A673 (cell line): ENCODE measurements at regions not wholly inside any gene's neighbourhood (a gene's known extent, or its start where the extent isn't known, plus 50 kb on each side); places are given as distances from the start of the nearest gene placed in this dataset.

ENCODE experiments used
- BruUV-seq: library from RNA; stranded (reverse); fragments of 400-500 nt; replicated peaks from 2 replicates; lab custom pipeline; 2021; lab: Mats Ljungman, UMichigan
- CTCF ChIA-PET: fragments of 300-600 bp; sonication (Branson Sonifier 250); formaldehyde crosslinking; loops from one replicate; lab custom pipeline; 2022; ENCODE audit warnings: antibody characterized with exemption; lab: Charles Lee
- POLR2A ChIA-PET: fragments of 300-600 bp; sonication (Branson Sonifier 250); formaldehyde crosslinking; loops from one replicate; lab custom pipeline; 2022; ENCODE audit warnings: antibody characterized with exemption; ENCODE audit not compliant: low non-redundant PET; lab: Charles Lee
- DNase-seq: peaks from one replicate; pipeline ENCODE4 v3.0.0-alpha.2; 2015; ENCODE audit warnings: low spot score
- H3K27ac ChIP-seq: fragments of 200-600 bp; sonication (generic); 2 replicates; pipeline ENCODE4 v1.5.1; 2016; ENCODE audit warnings: mixed run types, low read depth, mild to moderate bottlenecking, mixed read lengths, antibody characterized with exemption, low read length; ENCODE audit not compliant: poor library complexity, severe bottlenecking
- H3K27me3 ChIP-seq: fragments of 200-600 bp; sonication (generic); replicated peaks from 2 replicates; pipeline ENCODE4 v1.6.1; 2017; ENCODE audit warnings: mixed run types, low read depth, mild to moderate bottlenecking, mixed read lengths, antibody characterized with exemption, low read length; ENCODE audit not compliant: insufficient read depth, poor library complexity
- H3K36me3 ChIP-seq: fragments of 200-600 bp; sonication (generic); 2 replicates; pipeline ENCODE4 v1.6.1; 2016; ENCODE audit warnings: mixed run types, mild to moderate bottlenecking, mixed read lengths, antibody characterized with exemption, low read length; ENCODE audit not compliant: insufficient read depth, poor library complexity, severe bottlenecking
- H3K4me1 ChIP-seq: fragments of 200-600 bp; sonication (generic); 2 replicates; pipeline ENCODE4 v1.6.1; 2017; ENCODE audit warnings: mixed run types, mild to moderate bottlenecking, mixed read lengths, antibody characterized with exemption, low read length; ENCODE audit not compliant: insufficient read depth, poor library complexity, severe bottlenecking
- H3K4me3 ChIP-seq: fragments of 200-600 bp; sonication (generic); 2 replicates; pipeline ENCODE4 v1.5.1; 2016; ENCODE audit warnings: low read depth, mixed run types, mild to moderate bottlenecking, mixed read lengths, low read length; ENCODE audit not compliant: poor library complexity, severe bottlenecking
- H3K9me3 ChIP-seq: fragments of 200-600 bp; sonication (generic); 2 replicates; pipeline ENCODE4 v1.6.1; 2016; ENCODE audit warnings: mixed run types, low read depth, mild to moderate bottlenecking, mixed read lengths, antibody characterized with exemption, low read length; ENCODE audit not compliant: poor library complexity, severe bottlenecking
- CTCF ChIP-seq: fragments of 300-800, 200-600 bp; sonication (generic); conservative IDR thresholded peaks from 2 replicates; pipeline ENCODE4 v1.5.1; 2017; ENCODE audit warnings: low read depth, mild to moderate bottlenecking, antibody characterized with exemption, low read length, moderate library complexity, mixed read lengths
- EZH2 ChIP-seq: fragments of 200-600 bp; sonication (generic); IDR thresholded peaks from 2 replicates; pipeline ENCODE4 v1.6.1; 2017; ENCODE audit warnings: borderline replicate concordance, low read depth, mild to moderate bottlenecking, mixed read lengths, antibody characterized with exemption, low read length; ENCODE audit not compliant: poor library complexity, severe bottlenecking
- intact Hi-C: fragments of 100-400 bp; cut with micrococcal nuclease; formaldehyde crosslinking; loops from one replicate; pipeline ENCODE4 v1.10.0; 2022; ENCODE audit not compliant: unreplicated experiment

GRCh38 chr22:48894804-48895250 is 932.8 kb downstream of the BRD1 start:
- H3K4me1 ChIP-seq: no peaks in the 10 kb centered on the region
- ChIA-PET POLR2A (no interaction called here), CTCF (no interaction called here)
- BruUV-seq: no TSS peak
- intact Hi-C loops: no loop called here
- no peak for DNase-seq
- H3K4me3 ChIP-seq: no peak overlapping the region
- H3K36me3 ChIP-seq: no peaks in the 10 kb centered on the region
- H3K27ac ChIP-seq: no peak overlapping the region
- TF ChIP-seq CTCF: no peak
- no peak for TF ChIP-seq EZH2
- H3K27me3 ChIP-seq: no peaks in the 10 kb centered on the region
- no peaks in the 10 kb centered on the region for H3K9me3 ChIP-seq

- Histone ChIP-seq H3K9me3 (no peaks in the 10 kb centered on the region), H3K27ac (no peak overlapping the region), H3K4me1 (no peaks in the 10 kb centered on the region), H3K4me3 (no peak overlapping the region), H3K36me3 (no peaks in the 10 kb centered on the region), H3K27me3 (no peaks in the 10 kb centered on the region)
- ChIA-PET POLR2A (no interaction called here), CTCF (no interaction called here)
- no TSS peak for BruUV-seq
- TF ChIP-seq EZH2 (no peak), CTCF (peak; percentile 60)
- DNase-seq: peak; percentile 30
- intact Hi-C loops: no loop called here
These were observed 933.5 kb downstream of the BRD1 start for GRCh38 chr22:48894064-48894671.

GRCh38 chr22:48893288-48894063 is 934.2 kb downstream of the BRD1 start:
- no TSS peak for BruUV-seq
- Histone ChIP-seq H3K27ac (no peak overlapping the region), H3K27me3 (no peaks in the 10 kb centered on the region), H3K4me1 (no peaks in the 10 kb centered on the region), H3K9me3 (no peaks in the 10 kb centered on the region), H3K36me3 (no peaks in the 10 kb centered on the region), H3K4me3 (no peak overlapping the region)
- TF ChIP-seq CTCF: no peak
- no peak for TF ChIP-seq EZH2
- intact Hi-C loops: no loop called here
- DNase-seq: no peak
- POLR2A ChIA-PET: no interaction called here
- CTCF ChIA-PET: no interaction called here
